PFSK-1 (cell line): ENCODE measurements at regions not wholly inside any gene's neighbourhood (a gene's known extent, or its start where the extent isn't known, plus 50 kb on each side); places are given as distances from the start of the nearest gene placed in this dataset.

Experiments used
- POLR2AphosphoS5 ChIP-seq: IDR thresholded peaks from 2 replicates; pipeline ENCODE4 v1.6.1; 2012; ENCODE audit warnings: low read depth, mild to moderate bottlenecking, control low read depth, low read length, moderate library complexity
- REST ChIP-seq, 2 experiments: IDR thresholded peaks; 2 replicates each; pipeline versions ENCODE4 v1.6.1 to v1.8.0; 2011 to 2012; ENCODE audit warnings: low read depth in 2 of 2, low read length in 2 of 2, control low read depth in 1 of 2, inconsistent platforms in 1 of 2, mild to moderate bottlenecking in 1 of 2, moderate library complexity in 1 of 2; ENCODE audit not compliant: insufficient read depth in 1 of 2

- TF ChIP-seq REST (IDR thresholded peaks at IDR 0.05; ENCODE audit: insufficient read depth in 1 of 2, low read depth in 2 of 2, low read length in 2 of 2) (no peak), POLR2AphosphoS5 (no peak)
These were observed 266.8 kb downstream of the ABHD5 start for GRCh38 chr3:43957553-43957952.
